IPS-18a (cell line): ENCODE measurements at regions not wholly inside any gene's neighbourhood (a gene's known extent, or its start where the extent isn't known, plus 50 kb on each side); places are given as distances from the start of the nearest gene placed in this dataset.

Source experiments
- H3K27ac ChIP-seq: one replicate; pipeline ENCODE4 v1.5.1; 2013; ENCODE audit warnings: low read length
- H3K27me3 ChIP-seq: one replicate; pipeline ENCODE4 v1.6.1; 2013; ENCODE audit warnings: mild to moderate bottlenecking, low read length; ENCODE audit not compliant: control insufficient read depth, insufficient read depth
- H3K36me3 ChIP-seq: one replicate; pipeline ENCODE4 v1.6.1; 2013; ENCODE audit warnings: low read depth, low read length; ENCODE audit not compliant: control insufficient read depth
- H3K4me1 ChIP-seq: one replicate; pipeline ENCODE4 v1.6.1; 2013; ENCODE audit warnings: low read depth, low read length; ENCODE audit not compliant: control insufficient read depth
- H3K4me3 ChIP-seq: one replicate; pipeline ENCODE4 v1.5.1; 2013; ENCODE audit warnings: low read length
- H3K9ac ChIP-seq: one replicate; pipeline ENCODE4 v1.6.1; 2013; ENCODE audit warnings: mild to moderate bottlenecking, low read length, moderate library complexity
- H3K9me3 ChIP-seq: one replicate; pipeline ENCODE4 v1.6.1; 2013; ENCODE audit warnings: low read depth, low read length; ENCODE audit not compliant: control insufficient read depth

DNA sequence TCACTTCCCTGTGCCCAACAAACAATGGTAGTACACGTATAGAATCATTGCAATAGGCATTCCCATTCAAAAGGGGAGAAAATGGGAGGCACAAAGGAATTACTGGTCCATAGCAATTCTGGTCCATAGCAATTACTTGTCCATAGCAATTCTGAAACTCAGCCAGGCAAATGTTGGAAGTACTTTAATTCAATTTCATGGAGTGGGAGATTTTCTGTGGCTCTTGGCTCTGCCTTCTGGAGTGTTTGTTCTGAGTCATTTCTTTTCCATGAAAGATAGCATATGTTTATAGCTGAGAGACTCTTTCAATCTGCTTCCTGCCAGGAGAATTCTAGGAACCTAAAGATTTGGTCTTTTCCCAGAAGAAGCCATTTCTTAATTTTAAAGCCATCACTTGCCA lies 182.8 kb upstream of the ELAC2 start:
- Histone ChIP-seq H3K9ac (no peak overlapping the region), H3K36me3 (no peaks in the 10 kb centered on the region), H3K4me3 (no peak overlapping the region), H3K9me3 (no peaks in the 10 kb centered on the region), H3K4me1 (no peaks in the 10 kb centered on the region), H3K27ac (no peak overlapping the region), H3K27me3 (no peaks in the 10 kb centered on the region)

- Histone ChIP-seq H3K9me3 (no peaks in the 10 kb centered on the region), H3K27ac (no peak overlapping the region), H3K27me3 (no peaks in the 10 kb centered on the region), H3K36me3 (no peaks in the 10 kb centered on the region), H3K4me3 (no peak overlapping the region), H3K9ac (no peak overlapping the region), H3K4me1 (no peaks in the 10 kb centered on the region)
These were observed 181.6 kb upstream of the ELAC2 start for GRCh38 chr17:13199425-13199824.

DNA sequence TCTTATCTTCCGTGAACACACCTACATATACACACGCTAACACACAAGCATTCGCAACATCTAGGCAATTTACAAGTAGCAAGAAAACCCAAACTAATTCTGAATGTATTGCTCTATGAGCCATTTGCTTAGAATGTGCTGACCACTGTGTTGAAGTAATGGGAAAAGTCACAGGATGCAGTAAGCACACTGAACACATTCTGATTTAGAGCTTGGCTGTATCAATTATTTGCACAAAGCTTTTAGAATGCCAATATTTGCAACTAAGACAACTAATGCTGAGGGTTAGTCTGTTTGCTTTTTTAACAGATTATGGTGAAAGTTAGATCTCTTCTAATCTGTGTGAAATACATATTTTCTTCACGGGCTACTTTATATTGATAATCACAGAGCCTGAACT lies 179.8 kb upstream of the ELAC2 start:
- no peak overlapping the region for H3K9ac ChIP-seq
- H3K4me1 ChIP-seq, result no peaks in the 10 kb centered on the region
- no peak overlapping the region for H3K27ac ChIP-seq
- H3K4me3 ChIP-seq, result no peak overlapping the region
- H3K36me3 ChIP-seq, result no peaks in the 10 kb centered on the region
- no peaks in the 10 kb centered on the region for H3K27me3 ChIP-seq
- H3K9me3 ChIP-seq, result peaks cover 1% of the 10 kb centered on the region

GRCh38 chr17:13194887-13195286 lies 177.1 kb upstream of the ELAC2 start:
- no peaks in the 10 kb centered on the region for H3K4me1 ChIP-seq
- H3K9ac ChIP-seq, result no peak overlapping the region
- peaks cover 4% of the 10 kb centered on the region for H3K9me3 ChIP-seq
- no peak overlapping the region for H3K27ac ChIP-seq
- H3K4me3 ChIP-seq, result no peak overlapping the region
- no peaks in the 10 kb centered on the region for H3K27me3 ChIP-seq
- no peaks in the 10 kb centered on the region for H3K36me3 ChIP-seq

GRCh38 chr17:13182854-13183253 lies 165.0 kb upstream of the ELAC2 start:
- Histone ChIP-seq H3K27ac (no peak overlapping the region), H3K36me3 (no peaks in the 10 kb centered on the region), H3K9me3 (no peaks in the 10 kb centered on the region), H3K4me1 (no peaks in the 10 kb centered on the region), H3K9ac (no peak overlapping the region), H3K27me3 (no peaks in the 10 kb centered on the region), H3K4me3 (no peak overlapping the region)

DNA sequence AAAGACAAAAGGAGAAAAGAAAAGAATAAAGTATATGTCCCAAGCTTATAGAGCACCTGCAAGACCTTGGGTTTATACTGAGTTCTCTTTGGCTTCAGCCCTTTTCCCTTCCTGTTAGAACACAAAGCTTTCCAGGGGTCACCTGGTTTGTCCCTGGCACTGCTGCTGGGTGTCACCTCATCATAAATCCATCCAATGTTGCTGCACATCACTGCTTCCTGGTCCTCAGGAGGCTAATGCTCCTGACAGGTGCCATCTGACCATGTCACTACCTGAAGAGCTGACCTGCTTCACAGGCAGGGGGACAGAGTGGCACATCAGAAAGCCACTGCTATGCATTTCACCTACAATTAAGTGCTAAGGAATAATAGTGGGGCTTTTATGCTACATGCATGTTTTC lies 164.6 kb upstream of the ELAC2 start:
- Histone ChIP-seq H3K4me1 (no peaks in the 10 kb centered on the region), H3K36me3 (no peaks in the 10 kb centered on the region), H3K4me3 (no peak overlapping the region), H3K9me3 (no peaks in the 10 kb centered on the region), H3K9ac (no peak overlapping the region), H3K27me3 (no peaks in the 10 kb centered on the region), H3K27ac (no peak overlapping the region)

GRCh38 chr17:13181683-13182082 lies 163.9 kb upstream of the ELAC2 start:
- no peak overlapping the region for H3K9ac ChIP-seq
- no peaks in the 10 kb centered on the region for H3K9me3 ChIP-seq
- no peaks in the 10 kb centered on the region for H3K4me1 ChIP-seq
- no peak overlapping the region for H3K4me3 ChIP-seq
- H3K36me3 ChIP-seq, result no peaks in the 10 kb centered on the region
- H3K27me3 ChIP-seq, result no peaks in the 10 kb centered on the region
- no peak overlapping the region for H3K27ac ChIP-seq

DNA sequence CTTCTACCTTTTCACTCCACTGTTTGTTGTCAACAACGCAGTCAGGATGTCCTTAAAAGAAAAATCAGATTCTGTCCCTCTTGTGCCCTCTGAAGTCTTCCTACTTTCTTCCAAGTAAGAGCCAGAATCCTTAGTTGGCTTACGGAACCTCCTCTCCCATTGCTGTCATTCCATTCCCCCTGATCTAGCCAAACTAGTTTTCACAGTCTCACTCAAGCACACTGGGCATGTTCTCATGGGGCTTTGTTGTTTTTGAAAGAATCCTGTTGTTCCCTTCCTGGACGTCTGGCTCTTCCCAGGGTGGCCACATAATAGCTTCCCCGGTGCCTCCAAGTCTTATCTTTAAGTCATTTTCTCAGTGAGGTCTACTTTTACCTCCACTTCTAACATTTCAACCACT lies 158.6 kb upstream of the ELAC2 start:
- Histone ChIP-seq H3K27ac (no peak overlapping the region), H3K4me1 (no peaks in the 10 kb centered on the region), H3K9ac (no peak overlapping the region), H3K36me3 (no peaks in the 10 kb centered on the region), H3K9me3 (peaks cover 21% of the 10 kb centered on the region), H3K27me3 (no peaks in the 10 kb centered on the region), H3K4me3 (no peak overlapping the region)

DNA sequence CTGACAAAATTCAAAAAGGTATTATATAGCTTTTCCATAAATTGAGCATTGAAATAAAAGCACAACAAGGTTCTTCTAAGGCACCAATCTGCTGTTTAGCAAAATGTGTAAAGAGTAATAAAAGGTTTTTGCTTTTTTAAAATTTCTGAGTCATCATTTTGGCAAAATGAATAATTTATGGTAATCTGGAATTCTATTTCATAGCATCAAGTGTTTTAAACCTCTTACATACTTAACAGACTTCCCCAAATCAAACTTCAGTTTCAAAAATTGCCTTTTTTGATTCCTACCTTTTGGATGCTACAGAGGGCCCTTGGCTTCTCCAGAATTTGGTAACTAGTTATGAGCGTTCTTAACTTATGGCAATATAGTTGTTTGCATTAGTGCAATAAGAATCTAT lies 154.0 kb upstream of the ELAC2 start:
- Histone ChIP-seq H3K9ac (no peak overlapping the region), H3K36me3 (no peaks in the 10 kb centered on the region), H3K4me3 (no peak overlapping the region), H3K9me3 (peaks cover 28% of the 10 kb centered on the region), H3K27ac (no peak overlapping the region), H3K4me1 (no peaks in the 10 kb centered on the region), H3K27me3 (no peaks in the 10 kb centered on the region)

- no peaks in the 10 kb centered on the region for H3K36me3 ChIP-seq
- H3K4me3 ChIP-seq, result no peak overlapping the region
- no peaks in the 10 kb centered on the region for H3K9me3 ChIP-seq
- H3K27me3 ChIP-seq, result no peaks in the 10 kb centered on the region
- no peak overlapping the region for H3K27ac ChIP-seq
- H3K4me1 ChIP-seq, result no peaks in the 10 kb centered on the region
- H3K9ac ChIP-seq, result no peak overlapping the region
These were observed 144.5 kb upstream of the ELAC2 start for GRCh38 chr17:13162361-13162760.

DNA sequence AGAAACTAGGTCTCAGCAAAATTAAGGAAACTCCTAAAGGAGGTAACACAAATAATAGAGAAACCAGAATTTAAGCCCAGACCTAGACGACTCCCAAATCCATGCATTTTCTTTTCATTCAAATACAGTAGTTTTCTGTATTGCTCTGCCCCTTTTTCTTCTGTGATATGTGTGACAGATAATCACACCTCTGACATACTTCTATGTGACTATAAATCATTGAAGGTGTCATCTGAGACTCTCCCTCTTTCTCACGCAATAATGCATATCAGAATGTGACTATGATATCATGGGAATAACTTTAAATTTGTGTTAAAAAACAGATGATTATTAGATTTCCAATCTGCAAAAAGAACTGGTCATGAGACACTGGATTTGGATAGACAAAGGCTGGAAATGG lies 143.0 kb upstream of the ELAC2 start:
- Histone ChIP-seq H3K4me3 (no peak overlapping the region), H3K27ac (no peak overlapping the region), H3K9ac (no peak overlapping the region), H3K9me3 (no peaks in the 10 kb centered on the region), H3K36me3 (no peaks in the 10 kb centered on the region), H3K27me3 (no peaks in the 10 kb centered on the region), H3K4me1 (no peaks in the 10 kb centered on the region)

GRCh38 chr17:13160296-13160695 lies 142.5 kb upstream of the ELAC2 start:
- Histone ChIP-seq H3K9me3 (no peaks in the 10 kb centered on the region), H3K4me1 (no peaks in the 10 kb centered on the region), H3K27me3 (no peaks in the 10 kb centered on the region), H3K27ac (no peak overlapping the region), H3K36me3 (no peaks in the 10 kb centered on the region), H3K9ac (no peak overlapping the region), H3K4me3 (no peak overlapping the region)
